GM23338 (cell line): ENCODE measurements at regions not wholly inside any gene's neighbourhood (a gene's known extent, or its start where the extent isn't known, plus 50 kb on each side); places are given as distances from the start of the nearest gene placed in this dataset.

Experiments
- ATAC-seq: fragments of 200-7000 bp; cut with Tn5 transposase; 3 replicates; pipeline ENCODE4 v1.9.1; 2020
- DNase-seq: peaks from one replicate; pipeline ENCODE4 v3.0.0-alpha.2; 2015; ENCODE audit warnings: low spot score
- H2AFZ ChIP-seq: fragments of 200-600 bp; sonication (generic); 2 replicates; pipeline ENCODE4 v1.8.0; 2016; ENCODE audit warnings: antibody characterized with exemption, mild to moderate bottlenecking, moderate library complexity
- H3F3A ChIP-seq: fragments of 200-600 bp; sonication (generic); replicated peaks from 2 replicates; pipeline ENCODE4 v1.8.0; 2017; ENCODE audit warnings: antibody characterized with exemption, mixed run types, low read depth
- H3K27ac ChIP-seq: fragments of 200-600 bp; sonication (generic); 2 replicates; pipeline ENCODE4 v1.6.1; 2016; ENCODE audit warnings: low read depth
- H3K27me3 ChIP-seq: fragments of 200-600 bp; sonication (generic); 2 replicates; pipeline ENCODE4 v1.8.0; 2016; ENCODE audit warnings: mild to moderate bottlenecking, mixed run types, moderate library complexity; ENCODE audit not compliant: insufficient read depth
- H3K36me3 ChIP-seq: fragments of 200-600 bp; sonication (generic); 2 replicates; pipeline ENCODE4 v1.8.0; 2016; ENCODE audit warnings: mild to moderate bottlenecking; ENCODE audit not compliant: insufficient read depth
- H3K4me1 ChIP-seq: fragments of 200-600 bp; sonication (generic); 2 replicates; pipeline ENCODE4 v1.8.0; 2016; ENCODE audit warnings: mild to moderate bottlenecking, moderate library complexity; ENCODE audit not compliant: insufficient read depth
- H3K4me2 ChIP-seq: fragments of 200-600 bp; sonication (generic); 2 replicates; pipeline ENCODE4 v1.7.1; 2017; ENCODE audit warnings: mixed run types
- H3K4me3 ChIP-seq: fragments of 200-600 bp; sonication (generic); 2 replicates; pipeline ENCODE4 v1.6.1; 2016; ENCODE audit warnings: mixed run types
- H3K79me2 ChIP-seq: fragments of 200-600 bp; sonication (generic); replicated peaks from 2 replicates; pipeline ENCODE4 v1.8.0; 2017; ENCODE audit warnings: mild to moderate bottlenecking; ENCODE audit not compliant: insufficient read depth
- H3K9me2 ChIP-seq: fragments of 200-600 bp; sonication (generic); 2 replicates; pipeline ENCODE4 v1.8.0; 2017; ENCODE audit not compliant: insufficient read depth
- H4K20me1 ChIP-seq: fragments of 200-600 bp; sonication (generic); replicated peaks from 2 replicates; pipeline ENCODE4 v1.8.0; 2017; ENCODE audit warnings: mild to moderate bottlenecking; ENCODE audit not compliant: insufficient read depth
- H3K27ac Mint-ChIP-seq: 2 replicates; pipeline ENCODE4 v1.8.0; 2020; ENCODE audit warnings: inconsistent platforms, mild to moderate bottlenecking, moderate library complexity, mixed read lengths
- H3K27me3 Mint-ChIP-seq: 3 replicates; pipeline ENCODE4 v1.8.0; 2022; ENCODE audit warnings: low read depth, mild to moderate bottlenecking, moderate library complexity, mixed read lengths, inconsistent platforms; ENCODE audit not compliant: insufficient read depth, poor library complexity
- H3K36me3 Mint-ChIP-seq: 3 replicates; pipeline ENCODE4 v1.8.0; 2021; ENCODE audit warnings: low read depth, mild to moderate bottlenecking, inconsistent platforms, moderate library complexity, mixed read lengths
- H3K4me1 Mint-ChIP-seq: 3 replicates; pipeline ENCODE4 v1.8.0; 2020; ENCODE audit warnings: mild to moderate bottlenecking, inconsistent platforms, mixed read lengths
- H3K4me3 Mint-ChIP-seq: 3 replicates; pipeline ENCODE4 v1.8.0; 2021; ENCODE audit warnings: moderate library complexity, mild to moderate bottlenecking, inconsistent platforms, mixed read lengths
- H3K9me3 Mint-ChIP-seq: 3 replicates; pipeline ENCODE4 v1.8.0; 2020; ENCODE audit warnings: moderate library complexity, mild to moderate bottlenecking, inconsistent platforms, mixed read lengths
- CREB1 ChIP-seq: fragments of 250-450 bp; sonication (Bioruptor Pico); IDR thresholded peaks from 2 replicates; pipeline ENCODE4 v1.5.0; 2020; ENCODE audit warnings: low read depth, mild to moderate bottlenecking, moderate library complexity
- EZH2 ChIP-seq: fragments of 200-600 bp; sonication (generic); IDR thresholded peaks from one replicate; pipeline ENCODE4 v1.8.0; 2017; ENCODE audit warnings: antibody characterized with exemption, mild to moderate bottlenecking, low read depth; ENCODE audit not compliant: unreplicated experiment
- JUNB ChIP-seq: IDR thresholded peaks from one replicate; pipeline ENCODE4 v1.6.1; 2016; ENCODE audit warnings: antibody characterized with exemption; ENCODE audit not compliant: unreplicated experiment
- NANOG ChIP-seq: IDR thresholded peaks from 2 replicates; pipeline ENCODE4 v1.6.1; 2016; ENCODE audit warnings: antibody characterized with exemption, borderline replicate concordance
- POLR2AphosphoS5 ChIP-seq: IDR thresholded peaks from 2 replicates; pipeline ENCODE4 v1.6.1; 2016; ENCODE audit warnings: antibody characterized with exemption, low read depth
- ZNF114 ChIP-seq: fragments of 250-450 bp; sonication (Bioruptor Pico); IDR thresholded peaks from 2 replicates; pipeline ENCODE4 v1.5.0; 2020; ENCODE audit warnings: mild to moderate bottlenecking, moderate library complexity
- ZNF331 ChIP-seq: fragments of 250-450 bp; sonication (Bioruptor Pico); IDR thresholded peaks from 2 replicates; pipeline ENCODE4 v1.5.0; 2020; ENCODE audit warnings: low read depth, mild to moderate bottlenecking, moderate library complexity
- TF ChIP-seq, protein P1 (sequence below), 2 experiments: fragments of 200-600 bp in 1 of 2; sonication (generic) in 1 of 2; conservative IDR thresholded peaks; 2 replicates each; pipeline versions ENCODE4 v1.5.1 to v1.6.1; 2016 to 2017; ENCODE audit warnings: antibody characterized with exemption in 2 of 2, low read depth in 2 of 2, mild to moderate bottlenecking in 2 of 2, moderate library complexity in 1 of 2
- TF ChIP-seq, protein P2 (sequence below): fragments of 250-450 bp; sonication (Bioruptor Pico); IDR thresholded peaks from 2 replicates; pipeline ENCODE4 v1.5.0; 2020; ENCODE audit warnings: mild to moderate bottlenecking, moderate library complexity

DNA sequence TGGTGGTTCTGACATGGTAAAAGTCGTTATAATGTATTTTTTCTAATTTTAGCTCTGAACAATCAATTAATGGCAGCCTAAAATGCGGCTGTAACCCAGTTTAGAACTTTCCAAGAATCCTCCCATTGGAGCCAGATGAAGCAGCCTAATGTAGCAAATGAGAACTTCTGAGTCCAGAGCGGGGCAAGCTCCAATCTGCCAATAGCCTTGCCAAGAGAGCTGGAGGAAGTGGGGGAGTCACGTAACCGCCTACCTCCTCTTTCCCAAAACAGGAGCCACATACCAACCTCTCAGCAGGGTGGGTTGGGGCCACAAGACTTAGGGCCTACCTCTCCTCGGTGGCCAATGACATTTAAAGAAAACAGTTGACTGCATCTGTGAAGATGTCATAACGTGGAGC is 230.6 kb downstream of the SOD2 start (continued):
- TF ChIP-seq, protein P1, sequence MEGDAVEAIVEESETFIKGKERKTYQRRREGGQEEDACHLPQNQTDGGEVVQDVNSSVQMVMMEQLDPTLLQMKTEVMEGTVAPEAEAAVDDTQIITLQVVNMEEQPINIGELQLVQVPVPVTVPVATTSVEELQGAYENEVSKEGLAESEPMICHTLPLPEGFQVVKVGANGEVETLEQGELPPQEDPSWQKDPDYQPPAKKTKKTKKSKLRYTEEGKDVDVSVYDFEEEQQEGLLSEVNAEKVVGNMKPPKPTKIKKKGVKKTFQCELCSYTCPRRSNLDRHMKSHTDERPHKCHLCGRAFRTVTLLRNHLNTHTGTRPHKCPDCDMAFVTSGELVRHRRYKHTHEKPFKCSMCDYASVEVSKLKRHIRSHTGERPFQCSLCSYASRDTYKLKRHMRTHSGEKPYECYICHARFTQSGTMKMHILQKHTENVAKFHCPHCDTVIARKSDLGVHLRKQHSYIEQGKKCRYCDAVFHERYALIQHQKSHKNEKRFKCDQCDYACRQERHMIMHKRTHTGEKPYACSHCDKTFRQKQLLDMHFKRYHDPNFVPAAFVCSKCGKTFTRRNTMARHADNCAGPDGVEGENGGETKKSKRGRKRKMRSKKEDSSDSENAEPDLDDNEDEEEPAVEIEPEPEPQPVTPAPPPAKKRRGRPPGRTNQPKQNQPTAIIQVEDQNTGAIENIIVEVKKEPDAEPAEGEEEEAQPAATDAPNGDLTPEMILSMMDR (conservative IDR thresholded peaks at IDR 0.05; ENCODE audit: low read depth in 2 of 2), result no peak
- no peak for TF ChIP-seq EZH2

DNA sequence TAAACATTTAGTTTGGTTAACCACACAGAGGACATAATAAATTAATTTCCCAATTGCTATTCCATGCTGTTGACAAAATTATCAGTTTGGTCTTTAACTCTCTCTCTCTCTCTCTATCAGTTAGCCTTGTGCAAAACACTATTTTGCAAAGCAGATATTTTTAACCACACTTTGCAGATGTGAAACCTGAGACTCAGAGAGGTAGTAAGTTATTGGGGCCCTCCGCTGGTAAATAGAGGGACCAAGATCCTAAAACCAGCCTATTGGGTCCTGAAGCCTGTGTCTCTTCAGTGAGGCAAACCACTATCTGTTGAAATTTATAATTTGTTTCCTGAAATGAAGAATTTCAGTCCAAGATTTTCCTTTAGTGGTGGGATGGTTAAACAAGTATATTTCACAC is 231.0 kb downstream of the SOD2 start:
- Mint-ChIP-seq H3K27me3 (peaks cover 2% of the 10 kb centered on the region), H3K27ac (no peak overlapping the region), H3K9me3 (peaks cover 3% of the 10 kb centered on the region; the same call in 1 of the 3 replicates), H3K4me3 (no peak overlapping the region), H3K4me1 (peaks cover 14% of the 10 kb centered on the region; the same call in 2 of the 3 replicates), H3K36me3 (no peaks in the 10 kb centered on the region)
- Histone ChIP-seq H3F3A (no peaks in the 10 kb centered on the region), H3K27me3 (no peaks in the 10 kb centered on the region), H3K4me2 (no peak overlapping the region), H3K4me1 (peaks cover 5% of the 10 kb centered on the region; the same call in 1 of the 2 replicates), H3K27ac (no peak overlapping the region), H3K36me3 (no peaks in the 10 kb centered on the region), H4K20me1 (no peaks in the 10 kb centered on the region), H3K4me3 (no peak overlapping the region), H3K9me2 (no peaks in the 10 kb centered on the region), H2AFZ (no peak overlapping the region), H3K79me2 (no peaks in the 10 kb centered on the region)
- TF ChIP-seq, protein P1 (conservative IDR thresholded peaks at IDR 0.05; ENCODE audit: low read depth in 2 of 2), result peak in 1 of 2 experiments; percentile 17; a peak in 1 of 4 replicates
- TF ChIP-seq POLR2AphosphoS5, result no peak
- no peak for TF ChIP-seq EZH2
- ATAC-seq, result no peak
- no peak for DNase-seq

DNA sequence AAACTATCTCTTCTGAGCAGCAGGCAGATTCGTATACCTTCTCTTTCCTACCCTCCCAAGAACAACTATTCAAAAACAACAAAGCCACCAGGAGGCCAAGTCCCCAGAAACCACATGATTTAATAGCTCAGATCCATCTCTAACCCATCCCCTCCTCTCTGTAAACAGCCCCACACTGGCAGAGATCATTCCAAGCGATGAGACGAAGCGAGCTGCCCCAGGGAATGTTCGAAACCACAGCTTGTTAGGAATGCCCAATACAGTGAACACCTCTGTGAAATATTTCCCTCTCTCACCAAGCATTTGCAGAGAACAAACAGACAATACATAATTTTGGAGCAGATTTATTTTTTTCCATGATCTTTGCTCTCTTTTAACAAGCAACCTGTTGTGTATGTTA is 231.8 kb downstream of the SOD2 start:
- Histone ChIP-seq H3K4me2 (no peak overlapping the region), H3K36me3 (no peaks in the 10 kb centered on the region), H4K20me1 (no peaks in the 10 kb centered on the region), H2AFZ (no peak overlapping the region), H3K4me3 (no peak overlapping the region), H3K27ac (no peak overlapping the region), H3K79me2 (no peaks in the 10 kb centered on the region), H3K4me1 (peaks cover 5% of the 10 kb centered on the region; the same call in 1 of the 2 replicates), H3K27me3 (no peaks in the 10 kb centered on the region), H3K9me2 (no peaks in the 10 kb centered on the region), H3F3A (no peaks in the 10 kb centered on the region)
- Mint-ChIP-seq H3K4me3 (no peak overlapping the region), H3K27me3 (peaks cover 2% of the 10 kb centered on the region), H3K9me3 (peaks cover 7% of the 10 kb centered on the region; the same call in 1 of the 3 replicates), H3K4me1 (peaks cover 14% of the 10 kb centered on the region; the same call in 2 of the 3 replicates), H3K27ac (no peak overlapping the region), H3K36me3 (no peaks in the 10 kb centered on the region)
- DNase-seq, result no peak
- ATAC-seq, result peak; percentile 44; the same call in 1 of the 3 replicates
- no peak for TF ChIP-seq JUNB
- no peak for TF ChIP-seq ZNF331 (CRISPR knock-in tag)
- TF ChIP-seq CREB1 (CRISPR knock-in tag), result no peak
- TF ChIP-seq ZNF114 (CRISPR knock-in tag), result no peak
- no peak for TF ChIP-seq POLR2AphosphoS5
- TF ChIP-seq, protein P2, sequence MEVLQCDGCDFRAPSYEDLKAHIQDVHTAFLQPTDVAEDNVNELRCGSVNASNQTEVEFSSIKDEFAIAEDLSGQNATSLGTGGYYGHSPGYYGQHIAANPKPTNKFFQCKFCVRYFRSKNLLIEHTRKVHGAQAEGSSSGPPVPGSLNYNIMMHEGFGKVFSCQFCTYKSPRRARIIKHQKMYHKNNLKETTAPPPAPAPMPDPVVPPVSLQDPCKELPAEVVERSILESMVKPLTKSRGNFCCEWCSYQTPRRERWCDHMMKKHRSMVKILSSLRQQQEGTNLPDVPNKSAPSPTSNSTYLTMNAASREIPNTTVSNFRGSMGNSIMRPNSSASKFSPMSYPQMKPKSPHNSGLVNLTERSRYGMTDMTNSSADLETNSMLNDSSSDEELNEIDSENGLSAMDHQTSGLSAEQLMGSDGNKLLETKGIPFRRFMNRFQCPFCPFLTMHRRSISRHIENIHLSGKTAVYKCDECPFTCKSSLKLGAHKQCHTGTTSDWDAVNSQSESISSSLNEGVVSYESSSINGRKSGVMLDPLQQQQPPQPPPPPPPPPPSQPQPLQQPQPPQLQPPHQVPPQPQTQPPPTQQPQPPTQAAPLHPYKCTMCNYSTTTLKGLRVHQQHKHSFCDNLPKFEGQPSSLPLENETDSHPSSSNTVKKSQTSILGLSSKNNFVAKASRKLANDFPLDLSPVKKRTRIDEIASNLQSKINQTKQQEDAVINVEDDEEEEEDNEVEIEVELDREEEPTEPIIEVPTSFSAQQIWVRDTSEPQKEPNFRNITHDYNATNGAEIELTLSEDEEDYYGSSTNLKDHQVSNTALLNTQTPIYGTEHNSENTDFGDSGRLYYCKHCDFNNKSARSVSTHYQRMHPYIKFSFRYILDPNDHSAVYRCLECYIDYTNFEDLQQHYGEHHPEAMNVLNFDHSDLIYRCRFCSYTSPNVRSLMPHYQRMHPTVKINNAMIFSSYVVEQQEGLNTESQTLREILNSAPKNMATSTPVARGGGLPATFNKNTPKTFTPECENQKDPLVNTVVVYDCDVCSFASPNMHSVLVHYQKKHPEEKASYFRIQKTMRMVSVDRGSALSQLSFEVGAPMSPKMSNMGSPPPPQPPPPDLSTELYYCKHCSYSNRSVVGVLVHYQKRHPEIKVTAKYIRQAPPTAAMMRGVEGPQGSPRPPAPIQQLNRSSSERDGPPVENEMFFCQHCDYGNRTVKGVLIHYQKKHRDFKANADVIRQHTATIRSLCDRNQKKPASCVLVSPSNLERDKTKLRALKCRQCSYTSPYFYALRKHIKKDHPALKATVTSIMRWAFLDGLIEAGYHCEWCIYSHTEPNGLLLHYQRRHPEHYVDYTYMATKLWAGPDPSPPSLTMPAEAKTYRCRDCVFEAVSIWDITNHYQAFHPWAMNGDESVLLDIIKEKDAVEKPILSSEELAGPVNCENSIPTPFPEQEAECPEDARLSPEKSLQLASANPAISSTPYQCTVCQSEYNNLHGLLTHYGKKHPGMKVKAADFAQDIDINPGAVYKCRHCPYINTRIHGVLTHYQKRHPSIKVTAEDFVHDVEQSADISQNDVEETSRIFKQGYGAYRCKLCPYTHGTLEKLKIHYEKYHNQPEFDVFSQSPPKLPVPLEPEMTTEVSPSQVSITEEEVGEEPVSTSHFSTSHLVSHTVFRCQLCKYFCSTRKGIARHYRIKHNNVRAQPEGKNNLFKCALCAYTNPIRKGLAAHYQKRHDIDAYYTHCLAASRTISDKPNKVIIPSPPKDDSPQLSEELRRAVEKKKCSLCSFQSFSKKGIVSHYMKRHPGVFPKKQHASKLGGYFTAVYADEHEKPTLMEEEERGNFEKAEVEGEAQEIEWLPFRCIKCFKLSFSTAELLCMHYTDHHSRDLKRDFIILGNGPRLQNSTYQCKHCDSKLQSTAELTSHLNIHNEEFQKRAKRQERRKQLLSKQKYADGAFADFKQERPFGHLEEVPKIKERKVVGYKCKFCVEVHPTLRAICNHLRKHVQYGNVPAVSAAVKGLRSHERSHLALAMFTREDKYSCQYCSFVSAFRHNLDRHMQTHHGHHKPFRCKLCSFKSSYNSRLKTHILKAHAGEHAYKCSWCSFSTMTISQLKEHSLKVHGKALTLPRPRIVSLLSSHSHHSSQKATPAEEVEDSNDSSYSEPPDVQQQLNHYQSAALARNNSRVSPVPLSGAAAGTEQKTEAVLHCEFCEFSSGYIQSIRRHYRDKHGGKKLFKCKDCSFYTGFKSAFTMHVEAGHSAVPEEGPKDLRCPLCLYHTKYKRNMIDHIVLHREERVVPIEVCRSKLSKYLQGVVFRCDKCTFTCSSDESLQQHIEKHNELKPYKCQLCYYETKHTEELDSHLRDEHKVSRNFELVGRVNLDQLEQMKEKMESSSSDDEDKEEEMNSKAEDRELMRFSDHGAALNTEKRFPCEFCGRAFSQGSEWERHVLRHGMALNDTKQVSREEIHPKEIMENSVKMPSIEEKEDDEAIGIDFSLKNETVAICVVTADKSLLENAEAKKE (CRISPR knock-in tag), result no peak
- no peak for TF ChIP-seq NANOG
